GM13977 (cell line): ENCODE measurements at regions not wholly inside any gene's neighbourhood (a gene's known extent, or its start where the extent isn't known, plus 50 kb on each side); places are given as distances from the start of the nearest gene placed in this dataset.

ENCODE experiments used
- DNase-seq: peaks from one replicate; pipeline ENCODE4 v3.0.0; 2012; ENCODE audit warnings: low spot score
- CTCF ChIP-seq: IDR thresholded peaks from 2 replicates; pipeline ENCODE4 v1.5.1; 2012; ENCODE audit warnings: mild to moderate bottlenecking, control low read depth; ENCODE audit not compliant: insufficient read depth; ENCODE audit errors: extremely low read depth, missing control alignments
- in situ Hi-C: fragments of 300-500 bp; cut with MboI; formaldehyde crosslinking; loops from one replicate; pipeline ENCODE4 v1.12.0; 2022; ENCODE audit warnings: low sequenced_read_pairs, low pct_unique_long_range_greater_than_20kb, mixed read lengths, inconsistent platforms; ENCODE audit not compliant: unreplicated experiment

- in situ Hi-C loops: no loop called here
- TF ChIP-seq CTCF: no peak
- DNase-seq: no peak
These were observed 326.7 kb downstream of the IGSF11 start for GRCh38 chr3:118707991-118708390.

GRCh38 chr3:118710532-118710931 lies 324.1 kb downstream of the IGSF11 start:
- TF ChIP-seq CTCF: no peak
- in situ Hi-C loops: no loop called here
- no peak for DNase-seq

GRCh38 chr3:118713502-118714207 lies 321.0 kb downstream of the IGSF11 start:
- in situ Hi-C loops: no loop called here
- DNase-seq: no peak

GRCh38 chr3:118714800-118715199 lies 319.8 kb downstream of the IGSF11 start:
- in situ Hi-C loops: no loop called here
- no peak for TF ChIP-seq CTCF
- DNase-seq: no peak

More at GRCh38 chr3:118713502-118714207, 321.0 kb downstream of the IGSF11 start:
- no peak for TF ChIP-seq CTCF

- no peak for DNase-seq
- TF ChIP-seq CTCF: no peak
- in situ Hi-C loops: no loop called here
These were observed 305.1 kb downstream of the IGSF11 start for GRCh38 chr3:118729546-118729945.

- in situ Hi-C loops: no loop called here
- TF ChIP-seq CTCF: no peak
- DNase-seq: no peak
These were observed 300.0 kb downstream of the IGSF11 start for GRCh38 chr3:118734664-118735063.

- DNase-seq: no peak
- in situ Hi-C loops: no loop called here
- TF ChIP-seq CTCF: no peak
These were observed 298.5 kb downstream of the IGSF11 start for GRCh38 chr3:118736107-118736506.
